KMS-11 (cell line): ENCODE measurements at regions not wholly inside any gene's neighbourhood (a gene's known extent, or its start where the extent isn't known, plus 50 kb on each side); places are given as distances from the start of the nearest gene placed in this dataset.

Experiments used
- H2AFZ ChIP-seq: fragments of 200-600 bp; sonication (generic); 2 replicates; pipeline ENCODE4 v1.6.1; 2016; ENCODE audit warnings: antibody characterized with exemption, mixed run types, low read depth
- H3K27ac ChIP-seq: fragments of 200-600 bp; sonication (generic); 2 replicates; pipeline ENCODE4 v1.6.1; 2016; ENCODE audit warnings: mild to moderate bottlenecking, mixed run types
- H3K27me3 ChIP-seq: fragments of 200-600 bp; sonication (generic); 2 replicates; pipeline ENCODE4 v1.6.1; 2017; ENCODE audit warnings: mild to moderate bottlenecking, low read depth, mixed run types, moderate library complexity; ENCODE audit not compliant: insufficient read depth
- H3K36me3 ChIP-seq: fragments of 200-600 bp; sonication (generic); 2 replicates; pipeline ENCODE4 v1.6.1; 2017; ENCODE audit warnings: mild to moderate bottlenecking, mixed run types; ENCODE audit not compliant: insufficient read depth
- H3K4me1 ChIP-seq: fragments of 200-600 bp; sonication (generic); 2 replicates; pipeline ENCODE4 v1.6.1; 2016; ENCODE audit warnings: mild to moderate bottlenecking, low read depth, mixed run types; ENCODE audit not compliant: poor library complexity, severe bottlenecking
- H3K4me2 ChIP-seq: fragments of 200-600 bp; sonication (generic); 2 replicates; pipeline ENCODE4 v1.7.0; 2016; ENCODE audit warnings: mild to moderate bottlenecking, mixed run types
- H3K4me3 ChIP-seq: fragments of 200-600 bp; sonication (generic); IDR thresholded peaks from 2 replicates; pipeline ENCODE4 v1.6.1; 2017; ENCODE audit warnings: low read depth, low read length, mixed read lengths; ENCODE audit not compliant: insufficient read depth
- H3K79me2 ChIP-seq: fragments of 200-600 bp; sonication (generic); 2 replicates; pipeline ENCODE4 v1.6.1; 2016; ENCODE audit warnings: low read depth, mixed run types; ENCODE audit not compliant: insufficient read depth
- H3K9ac ChIP-seq: fragments of 200-600 bp; sonication (generic); 2 replicates; pipeline ENCODE4 v1.6.1; 2016; ENCODE audit warnings: mild to moderate bottlenecking, mixed run types
- H4K20me1 ChIP-seq: fragments of 200-600 bp; sonication (generic); 2 replicates; pipeline ENCODE4 v1.6.1; 2016; ENCODE audit warnings: mild to moderate bottlenecking, mixed run types; ENCODE audit not compliant: insufficient read depth
- CTCF ChIP-seq: fragments of 200-600 bp; sonication (generic); conservative IDR thresholded peaks from 2 replicates; pipeline ENCODE4 v1.6.1; 2017; ENCODE audit warnings: low read depth, mild to moderate bottlenecking, antibody characterized with exemption, low read length, moderate library complexity, mixed read lengths

- peaks cover 9% of the 10 kb centered on the region for H3K4me1 ChIP-seq
Measured at GRCh38 chr2:168353251-168353650, 102.8 kb upstream of the CERS6 start.

GRCh38 chr2:168354499-168354898, 101.6 kb upstream of the CERS6 start:
- peaks cover 9% of the 10 kb centered on the region for H3K4me1 ChIP-seq
- H4K20me1 ChIP-seq, result no peaks in the 10 kb centered on the region
- no peaks in the 10 kb centered on the region for H3K27me3 ChIP-seq
- no peak overlapping the region for H3K27ac ChIP-seq
- no peak overlapping the region for H3K4me2 ChIP-seq
- TF ChIP-seq CTCF, result no peak
- H3K9ac ChIP-seq, result no peak overlapping the region
- no peaks in the 10 kb centered on the region for H3K79me2 ChIP-seq
- H3K4me3 ChIP-seq, result no peak overlapping the region
- H3K36me3 ChIP-seq, result no peaks in the 10 kb centered on the region
- H2AFZ ChIP-seq, result no peak overlapping the region

More at GRCh38 chr2:168353251-168353650, 102.8 kb upstream of the CERS6 start:
- TF ChIP-seq CTCF, result no peak
- no peaks in the 10 kb centered on the region for H3K36me3 ChIP-seq
- H3K9ac ChIP-seq, result no peak overlapping the region
- no peaks in the 10 kb centered on the region for H4K20me1 ChIP-seq
- H3K27ac ChIP-seq, result no peak overlapping the region
- H3K79me2 ChIP-seq, result no peaks in the 10 kb centered on the region
- H3K27me3 ChIP-seq, result no peaks in the 10 kb centered on the region
- H3K4me2 ChIP-seq, result no peak overlapping the region
- H2AFZ ChIP-seq, result no peak overlapping the region
- H3K4me3 ChIP-seq, result no peak overlapping the region

- no peak overlapping the region for H3K9ac ChIP-seq
- no peaks in the 10 kb centered on the region for H3K27me3 ChIP-seq
- H3K4me2 ChIP-seq, result no peak overlapping the region
- no peaks in the 10 kb centered on the region for H3K36me3 ChIP-seq
- no peaks in the 10 kb centered on the region for H4K20me1 ChIP-seq
- no peak for TF ChIP-seq CTCF
- no peak overlapping the region for H3K27ac ChIP-seq
- H3K4me1 ChIP-seq, result peaks cover 9% of the 10 kb centered on the region
- H3K79me2 ChIP-seq, result no peaks in the 10 kb centered on the region
- H3K4me3 ChIP-seq, result no peak overlapping the region
- H2AFZ ChIP-seq, result no peak overlapping the region
Measured at GRCh38 chr2:168355121-168355520, 101.0 kb upstream of the CERS6 start.

- H3K4me1 ChIP-seq, result peaks cover 9% of the 10 kb centered on the region
- H3K79me2 ChIP-seq, result no peaks in the 10 kb centered on the region
- no peaks in the 10 kb centered on the region for H3K36me3 ChIP-seq
- no peak overlapping the region for H3K4me3 ChIP-seq
- H3K4me2 ChIP-seq, result no peak overlapping the region
- no peak overlapping the region for H2AFZ ChIP-seq
- H3K9ac ChIP-seq, result no peak overlapping the region
- no peaks in the 10 kb centered on the region for H3K27me3 ChIP-seq
- no peaks in the 10 kb centered on the region for H4K20me1 ChIP-seq
- no peak overlapping the region for H3K27ac ChIP-seq
- no peak for TF ChIP-seq CTCF
Measured at GRCh38 chr2:168355779-168356476, 100.1 kb upstream of the CERS6 start.
